HT-29 (cell line): ENCODE measurements at regions not wholly inside any gene's neighbourhood (a gene's known extent, or its start where the extent isn't known, plus 50 kb on each side); places are given as distances from the start of the nearest gene placed in this dataset.

Experiments used
- DNase-seq: peaks from one replicate; pipeline ENCODE4 v3.0.0-alpha.2; 2015; ENCODE audit warnings: low spot score

- DNase-seq: no peak
Measured at GRCh38 chr3:117172426-117172825, 462.8 kb downstream of the TUSC7 start.

- no peak for DNase-seq
Measured at GRCh38 chr3:117181222-117181621, 471.6 kb downstream of the TUSC7 start.

GRCh38 chr3:117184574-117184973 is 475.0 kb downstream of the TUSC7 start:
- no peak for DNase-seq

- no peak for DNase-seq
Measured at GRCh38 chr3:117191245-117191644, 481.7 kb downstream of the TUSC7 start.

GRCh38 chr3:117192888-117193287 is 483.3 kb downstream of the TUSC7 start:
- no peak for DNase-seq

- peak; percentile 16 for DNase-seq
Measured at GRCh38 chr3:117193390-117193789, 483.8 kb downstream of the TUSC7 start.

- no peak for DNase-seq
Measured at GRCh38 chr3:117195034-117195433, 485.5 kb downstream of the TUSC7 start.

- no peak for DNase-seq
Measured at GRCh38 chr3:117200962-117201361, 491.4 kb downstream of the TUSC7 start.

GRCh38 chr3:117201901-117202774 is 492.6 kb downstream of the TUSC7 start:
- DNase-seq: no peak

GRCh38 chr3:117217355-117217754 is 507.8 kb downstream of the TUSC7 start:
- no peak for DNase-seq

GRCh38 chr3:117217760-117218316 is 508.3 kb downstream of the TUSC7 start:
- no peak for DNase-seq

- no peak for DNase-seq
Measured at GRCh38 chr3:117218641-117219048, 509.1 kb downstream of the TUSC7 start.

GRCh38 chr3:117219296-117219695 is 509.7 kb downstream of the TUSC7 start:
- DNase-seq: no peak

- no peak for DNase-seq
Measured at GRCh38 chr3:117226932-117227331, 517.4 kb downstream of the TUSC7 start.

- no peak for DNase-seq
Measured at GRCh38 chr3:117228466-117228865, 518.9 kb downstream of the TUSC7 start.

GRCh38 chr3:117230924-117231323 is 521.3 kb downstream of the TUSC7 start:
- DNase-seq: no peak

- DNase-seq: no peak
Measured at GRCh38 chr3:117234331-117234730, 524.8 kb downstream of the TUSC7 start.

GRCh38 chr3:117235304-117235703 is 525.7 kb downstream of the TUSC7 start:
- no peak for DNase-seq

- no peak for DNase-seq
Measured at GRCh38 chr3:117238806-117239205, 529.2 kb downstream of the TUSC7 start.

- no peak for DNase-seq
Measured at GRCh38 chr3:117243657-117244056, 534.1 kb downstream of the TUSC7 start.

GRCh38 chr3:117246771-117247555 is 537.4 kb downstream of the TUSC7 start:
- DNase-seq: no peak

GRCh38 chr3:117248153-117248552 is 538.6 kb downstream of the TUSC7 start:
- no peak for DNase-seq
